ENCODE measurements at regions not wholly inside any gene's neighbourhood (a gene's known extent, or its start where the extent isn't known, plus 50 kb on each side); places are given as distances from the start of the nearest gene placed in this dataset.

DNA sequence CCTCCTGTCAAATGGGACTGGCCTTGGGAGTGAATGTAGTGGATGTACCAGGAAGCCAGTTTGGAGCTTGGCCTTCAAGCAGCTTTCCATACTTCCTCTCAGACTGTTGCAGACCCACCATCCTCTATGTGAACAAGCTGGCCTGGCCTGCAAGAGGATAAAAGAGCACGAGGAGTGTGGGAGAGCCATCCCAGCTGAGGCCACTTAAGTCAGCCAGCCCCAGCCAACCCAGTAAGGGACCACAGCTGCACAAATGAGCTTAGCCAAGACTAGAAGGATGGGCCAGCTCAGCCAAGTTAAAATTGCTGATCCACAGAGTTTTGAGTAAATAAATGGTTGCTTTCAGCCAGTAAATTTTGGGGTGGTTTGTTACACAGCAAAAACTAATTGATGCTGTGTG is 156.9 kb upstream of the SOX4 start:
- no peak for TF ChIP-seq CTCF (IDR thresholded peaks at IDR 0.05)
- no peak for TF ChIP-seq POLR2A (IDR thresholded peaks at IDR 0.05)

All from body of pancreas (tissue), 4 donors.